ENCODE measurements at regions not wholly inside any gene's neighbourhood (a gene's known extent, or its start where the extent isn't known, plus 50 kb on each side); places are given as distances from the start of the nearest gene placed in this dataset.
"Not testable (repeated sequence)": the region's sequence is repeated elsewhere in the genome, so short reads cannot be mapped to it uniquely, and the experiment has no call there.

GRCh38 chr20:47917549-47918070 is 132.3 kb upstream of the SULF2 start:
- H2AFZ ChIP-seq (ENCODE audit: low read depth, low read length), result no peak overlapping the region
- H3K9ac ChIP-seq (ENCODE audit: low read length), result no peak overlapping the region
- H3K27me3 ChIP-seq (ENCODE audit: low read depth, low read length), result peaks cover 28% of the 10 kb centered on the region
- peaks cover 3% of the 10 kb centered on the region for H3K36me3 ChIP-seq (replicated peaks; ENCODE audit: low read depth, low read length)
- H4K20me1 ChIP-seq (ENCODE audit: insufficient read depth, low read length), result no peaks in the 10 kb centered on the region
- H3K27ac ChIP-seq (ENCODE audit: low read length), result no peak overlapping the region
- TF ChIP-seq, protein P1, sequence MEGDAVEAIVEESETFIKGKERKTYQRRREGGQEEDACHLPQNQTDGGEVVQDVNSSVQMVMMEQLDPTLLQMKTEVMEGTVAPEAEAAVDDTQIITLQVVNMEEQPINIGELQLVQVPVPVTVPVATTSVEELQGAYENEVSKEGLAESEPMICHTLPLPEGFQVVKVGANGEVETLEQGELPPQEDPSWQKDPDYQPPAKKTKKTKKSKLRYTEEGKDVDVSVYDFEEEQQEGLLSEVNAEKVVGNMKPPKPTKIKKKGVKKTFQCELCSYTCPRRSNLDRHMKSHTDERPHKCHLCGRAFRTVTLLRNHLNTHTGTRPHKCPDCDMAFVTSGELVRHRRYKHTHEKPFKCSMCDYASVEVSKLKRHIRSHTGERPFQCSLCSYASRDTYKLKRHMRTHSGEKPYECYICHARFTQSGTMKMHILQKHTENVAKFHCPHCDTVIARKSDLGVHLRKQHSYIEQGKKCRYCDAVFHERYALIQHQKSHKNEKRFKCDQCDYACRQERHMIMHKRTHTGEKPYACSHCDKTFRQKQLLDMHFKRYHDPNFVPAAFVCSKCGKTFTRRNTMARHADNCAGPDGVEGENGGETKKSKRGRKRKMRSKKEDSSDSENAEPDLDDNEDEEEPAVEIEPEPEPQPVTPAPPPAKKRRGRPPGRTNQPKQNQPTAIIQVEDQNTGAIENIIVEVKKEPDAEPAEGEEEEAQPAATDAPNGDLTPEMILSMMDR (IDR thresholded peaks at IDR 0.05; ENCODE audit: low read depth, low read length), result no peak
- no peak for TF ChIP-seq EZH2phosphoT487 (IDR thresholded peaks at IDR 0.05; ENCODE audit: low read depth)
- H3K9me3 ChIP-seq (ENCODE audit: insufficient read depth, low read length), result peaks cover 23% of the 10 kb centered on the region
- H3K79me2 ChIP-seq (ENCODE audit: low read length), result no peaks in the 10 kb centered on the region
- H3K4me1 ChIP-seq (ENCODE audit: low read length), result no peaks in the 10 kb centered on the region
- H3K4me3 ChIP-seq (ENCODE audit: low read length), result no peak overlapping the region
- no peak overlapping the region for H3K4me2 ChIP-seq (ENCODE audit: low read length)

GRCh38 chr20:47915495-47915894 is 130.2 kb upstream of the SULF2 start:
- peaks cover 21% of the 10 kb centered on the region for H3K27me3 ChIP-seq (ENCODE audit: low read depth, low read length)
- peaks cover 3% of the 10 kb centered on the region for H3K36me3 ChIP-seq (replicated peaks; ENCODE audit: low read depth, low read length)
- no peaks in the 10 kb centered on the region for H4K20me1 ChIP-seq (ENCODE audit: insufficient read depth, low read length)
- no peaks in the 10 kb centered on the region for H3K4me1 ChIP-seq (ENCODE audit: low read length)
- no peak overlapping the region for H3K9ac ChIP-seq (ENCODE audit: low read length)
- peaks cover 23% of the 10 kb centered on the region for H3K9me3 ChIP-seq (ENCODE audit: insufficient read depth, low read length)
- TF ChIP-seq EZH2phosphoT487 (IDR thresholded peaks at IDR 0.05; ENCODE audit: low read depth), result no peak
- TF ChIP-seq, protein P1 (IDR thresholded peaks at IDR 0.05; ENCODE audit: low read depth, low read length), result no peak
- no peaks in the 10 kb centered on the region for H3K79me2 ChIP-seq (ENCODE audit: low read length)
- H3K4me3 ChIP-seq (ENCODE audit: low read length), result no peak overlapping the region
- no peak overlapping the region for H3K4me2 ChIP-seq (ENCODE audit: low read length)
- no peak overlapping the region for H2AFZ ChIP-seq (ENCODE audit: low read depth, low read length)
- no peak overlapping the region for H3K27ac ChIP-seq (ENCODE audit: low read length)

DNA sequence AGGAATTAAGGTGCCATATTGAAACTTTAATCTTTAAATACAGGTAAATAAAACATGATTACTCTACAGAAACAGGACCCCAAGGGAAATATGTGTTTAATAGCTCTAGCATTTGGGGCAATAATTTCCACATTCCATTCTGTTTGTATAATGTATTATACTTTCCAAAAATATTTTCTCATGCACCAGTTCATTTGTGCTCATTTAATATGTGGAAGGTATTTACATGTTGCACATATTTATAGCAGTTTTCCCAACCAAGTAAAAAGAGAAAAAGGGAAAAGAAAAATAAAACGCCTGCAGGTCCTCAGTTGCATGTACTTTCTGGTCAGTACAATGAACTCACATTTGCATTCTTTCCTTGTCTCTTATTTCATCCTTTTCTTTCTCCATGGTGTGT is 129.5 kb upstream of the SULF2 start:
- H3K79me2 ChIP-seq (ENCODE audit: low read length), result no peaks in the 10 kb centered on the region
- H2AFZ ChIP-seq (ENCODE audit: low read depth, low read length), result no peak overlapping the region
- H3K27ac ChIP-seq (ENCODE audit: low read length), result no peak overlapping the region
- peaks cover 22% of the 10 kb centered on the region for H3K27me3 ChIP-seq (ENCODE audit: low read depth, low read length)
- TF ChIP-seq EZH2phosphoT487 (IDR thresholded peaks at IDR 0.05; ENCODE audit: low read depth), result no peak
- TF ChIP-seq, protein P1 (IDR thresholded peaks at IDR 0.05; ENCODE audit: low read depth, low read length), result no peak
- H3K4me2 ChIP-seq (ENCODE audit: low read length), result no peak overlapping the region
- peaks cover 23% of the 10 kb centered on the region for H3K9me3 ChIP-seq (ENCODE audit: insufficient read depth, low read length)
- no peaks in the 10 kb centered on the region for H3K4me1 ChIP-seq (ENCODE audit: low read length)
- no peaks in the 10 kb centered on the region for H4K20me1 ChIP-seq (ENCODE audit: insufficient read depth, low read length)
- H3K36me3 ChIP-seq (replicated peaks; ENCODE audit: low read depth, low read length), result peaks cover 3% of the 10 kb centered on the region
- H3K9ac ChIP-seq (ENCODE audit: low read length), result no peak overlapping the region
- no peak overlapping the region for H3K4me3 ChIP-seq (ENCODE audit: low read length)

DNA sequence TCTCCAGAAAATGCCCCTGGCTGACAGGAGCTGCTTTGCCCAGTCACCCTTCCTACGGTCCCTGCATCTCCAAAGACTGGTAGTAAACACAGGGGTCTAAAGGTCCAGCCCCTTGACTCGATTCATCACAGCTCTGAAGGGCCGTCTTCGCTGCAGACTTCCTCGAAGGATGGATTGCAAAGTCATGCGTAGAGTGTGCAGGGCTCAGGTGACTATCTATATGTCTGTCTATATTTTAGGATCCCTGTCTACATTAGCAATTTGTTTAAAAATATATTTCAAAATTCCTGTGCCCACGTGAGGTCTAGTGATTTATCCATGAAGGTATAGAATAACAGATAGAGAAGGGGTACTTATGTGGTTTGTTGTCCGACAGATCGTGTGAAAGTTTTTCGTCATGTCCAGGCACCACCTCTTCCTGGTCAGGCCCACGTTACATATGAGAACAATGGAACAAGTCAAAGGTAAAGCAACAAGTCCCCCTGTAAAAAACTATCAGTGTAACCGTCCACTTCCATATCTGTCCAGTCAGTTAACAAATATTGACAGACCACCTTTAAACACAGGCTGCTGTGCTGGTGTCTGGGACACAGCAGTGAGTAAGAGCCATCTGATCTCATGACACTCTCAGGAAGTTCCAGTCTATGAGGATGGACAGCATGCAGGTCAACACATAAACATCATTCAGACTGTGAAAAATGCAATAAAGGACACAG is 127.7 kb upstream of the SULF2 start:
- H3K4me2 ChIP-seq (ENCODE audit: low read length); H3K9ac ChIP-seq (ENCODE audit: low read length); H3K4me3 ChIP-seq (ENCODE audit: low read length); H4K20me1 ChIP-seq (ENCODE audit: insufficient read depth, low read length); H3K4me1 ChIP-seq (ENCODE audit: low read length); H3K27ac ChIP-seq (ENCODE audit: low read length); H3K79me2 ChIP-seq (ENCODE audit: low read length); H2AFZ ChIP-seq (ENCODE audit: low read depth, low read length); H3K36me3 ChIP-seq (replicated peaks; ENCODE audit: low read depth, low read length): not testable (repeated sequence)
- peaks cover 15% of the 10 kb centered on the region for H3K9me3 ChIP-seq (ENCODE audit: insufficient read depth, low read length)
- peaks cover 32% of the 10 kb centered on the region for H3K27me3 ChIP-seq (ENCODE audit: low read depth, low read length)

DNA sequence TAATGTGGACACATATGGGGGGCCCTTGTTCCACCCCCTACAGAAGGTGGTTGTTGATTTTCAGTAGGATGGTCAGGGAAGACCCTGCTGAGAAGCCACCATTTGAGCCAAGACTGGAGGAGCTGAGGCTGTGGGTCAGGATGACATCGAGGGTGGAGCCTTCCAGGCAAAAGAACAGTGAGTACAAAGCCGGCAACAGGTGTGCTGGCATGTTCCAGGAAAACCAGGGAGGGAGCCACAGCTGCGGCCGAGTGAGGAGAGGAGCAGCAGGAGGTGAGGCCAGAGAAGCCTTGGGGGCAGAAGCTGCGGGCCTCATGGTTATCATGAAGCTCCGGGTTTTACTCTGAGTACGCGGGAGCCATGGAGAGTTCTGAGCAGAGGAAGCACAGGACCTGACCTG is 126.9 kb upstream of the SULF2 start:
- not testable (repeated sequence) for H3K9me3 ChIP-seq (ENCODE audit: insufficient read depth, low read length); H3K4me3 ChIP-seq (ENCODE audit: low read length); H3K9ac ChIP-seq (ENCODE audit: low read length); H3K27ac ChIP-seq (ENCODE audit: low read length); H2AFZ ChIP-seq (ENCODE audit: low read depth, low read length); H3K36me3 ChIP-seq (replicated peaks; ENCODE audit: low read depth, low read length); H3K4me2 ChIP-seq (ENCODE audit: low read length); H3K4me1 ChIP-seq (ENCODE audit: low read length); H3K79me2 ChIP-seq (ENCODE audit: low read length); H4K20me1 ChIP-seq (ENCODE audit: insufficient read depth, low read length)
- peaks cover 37% of the 10 kb centered on the region for H3K27me3 ChIP-seq (ENCODE audit: low read depth, low read length)

DNA sequence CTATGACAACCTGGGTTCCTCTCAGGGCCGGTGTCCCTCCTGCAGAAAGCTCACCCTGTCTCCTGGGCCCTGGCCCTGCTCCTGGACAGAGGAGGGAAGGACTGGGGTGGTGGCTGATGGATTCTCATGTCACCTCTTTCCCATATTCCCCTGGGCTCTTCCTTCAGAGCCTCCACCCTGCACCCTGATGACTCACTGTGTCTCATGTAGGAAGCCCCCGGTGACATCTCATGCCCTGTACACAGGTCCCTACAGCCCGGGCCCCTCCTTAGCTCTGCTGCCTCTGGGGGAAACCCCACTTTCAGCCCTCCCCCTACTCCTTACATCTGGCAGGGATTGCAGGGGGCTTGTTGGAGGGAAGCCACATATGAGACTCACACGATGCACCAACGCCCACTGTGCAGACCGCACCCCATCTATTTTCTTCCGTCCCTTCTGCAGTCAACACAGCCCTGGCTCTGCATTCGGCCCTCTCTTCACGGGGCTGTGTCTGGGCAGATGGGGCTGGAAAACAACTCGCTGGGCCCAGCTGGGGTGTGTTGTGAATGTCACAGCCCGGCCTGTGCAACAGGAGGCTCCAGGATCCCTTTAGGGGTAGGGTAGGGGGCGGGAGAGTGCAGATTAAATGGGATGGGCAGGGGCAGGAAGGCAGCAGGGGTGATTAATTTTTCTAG is 124.6 kb upstream of the SULF2 start:
- not testable (repeated sequence) for H2AFZ ChIP-seq (ENCODE audit: low read depth, low read length); H3K4me3 ChIP-seq (ENCODE audit: low read length); H3K4me2 ChIP-seq (ENCODE audit: low read length); H3K79me2 ChIP-seq (ENCODE audit: low read length); H4K20me1 ChIP-seq (ENCODE audit: insufficient read depth, low read length); H3K36me3 ChIP-seq (replicated peaks; ENCODE audit: low read depth, low read length); H3K27ac ChIP-seq (ENCODE audit: low read length); H3K9me3 ChIP-seq (ENCODE audit: insufficient read depth, low read length); H3K4me1 ChIP-seq (ENCODE audit: low read length); H3K9ac ChIP-seq (ENCODE audit: low read length)
- peaks cover 48% of the 10 kb centered on the region for H3K27me3 ChIP-seq (ENCODE audit: low read depth, low read length)
